Caco-2 (cell line): ENCODE measurements at regions not wholly inside any gene's neighbourhood (a gene's known extent, or its start where the extent isn't known, plus 50 kb on each side); places are given as distances from the start of the nearest gene placed in this dataset.

ENCODE experiments used
- BruUV-seq: library from RNA; stranded (reverse); fragments of 400-500 nt; replicated peaks from 2 replicates; lab custom pipeline; 2021; lab: Mats Ljungman, UMichigan
- CTCF ChIA-PET: fragments of 300-600 bp; sonication (Branson Sonifier 250); formaldehyde crosslinking; loops from one replicate; lab custom pipeline; 2022; ENCODE audit warnings: antibody characterized with exemption; lab: Charles Lee
- POLR2A ChIA-PET: fragments of 300-600 bp; sonication (Branson Sonifier 250); formaldehyde crosslinking; loops from one replicate; lab custom pipeline; 2022; ENCODE audit warnings: antibody characterized with exemption; lab: Charles Lee
- DNase-seq, 2 experiments: peaks; one replicate each; pipeline versions ENCODE4 v3.0.0 to v3.0.0-alpha.2; 2020 to 2022
- H3K27me3 ChIP-seq: replicated peaks from 2 replicates; pipeline ENCODE4 v1.6.0; 2011; ENCODE audit warnings: low read length; ENCODE audit not compliant: control insufficient read depth, insufficient read depth
- H3K36me3 ChIP-seq: 2 replicates; pipeline ENCODE4 v1.5.1; 2011; ENCODE audit warnings: low read length; ENCODE audit not compliant: control insufficient read depth, insufficient read depth
- H3K4me1 ChIP-seq: fragments of 250-450 bp; sonication (Bioruptor Pico); 2 replicates; pipeline ENCODE4 v1.5.1; 2020; ENCODE audit warnings: mild to moderate bottlenecking
- H3K4me3 ChIP-seq: 2 replicates; pipeline ENCODE4 v1.5.1; 2011; ENCODE audit warnings: low read depth, mild to moderate bottlenecking, control low read depth, low read length
- H3K9me3 ChIP-seq: fragments of 250-450 bp; sonication (Bioruptor Pico); 2 replicates; pipeline ENCODE4 v1.5.1; 2020; ENCODE audit warnings: mild to moderate bottlenecking, moderate library complexity
- H3K27ac Mint-ChIP-seq: one replicate; pipeline ENCODE4 v1.8.0; 2022; ENCODE audit warnings: mixed read lengths; ENCODE audit not compliant: unreplicated experiment
- H3K27me3 Mint-ChIP-seq: one replicate; pipeline ENCODE4 v1.8.0; 2022; ENCODE audit warnings: mixed read lengths; ENCODE audit not compliant: insufficient read depth, unreplicated experiment
- H3K36me3 Mint-ChIP-seq: one replicate; pipeline ENCODE4 v1.8.0; 2022; ENCODE audit warnings: mild to moderate bottlenecking, mixed read lengths; ENCODE audit not compliant: insufficient read depth, unreplicated experiment
- H3K4me1 Mint-ChIP-seq: one replicate; pipeline ENCODE4 v1.8.0; 2022; ENCODE audit warnings: low read depth, mixed read lengths; ENCODE audit not compliant: unreplicated experiment
- H3K4me3 Mint-ChIP-seq: one replicate; pipeline ENCODE4 v1.8.0; 2022; ENCODE audit warnings: mild to moderate bottlenecking, moderate library complexity, mixed read lengths; ENCODE audit not compliant: unreplicated experiment
- H3K9me3 Mint-ChIP-seq: one replicate; pipeline ENCODE4 v1.8.0; 2022; ENCODE audit warnings: mixed read lengths; ENCODE audit not compliant: unreplicated experiment
- CTCF ChIP-seq, 2 experiments: fragments of 200-600 bp in 1 of 2; IDR thresholded peaks; 1 replicate in 1 of 2; 2 replicates in 1 of 2; pipeline versions ENCODE4 v1.5.1 to v1.8.0; 2011 to 2022; ENCODE audit warnings: antibody characterized with exemption in 1 of 2, control low read depth in 1 of 2, inconsistent platforms in 1 of 2, low read depth in 1 of 2, low read length in 1 of 2, mild to moderate bottlenecking in 1 of 2, moderate library complexity in 1 of 2; ENCODE audit not compliant: insufficient read depth in 1 of 2, severe bottlenecking in 1 of 2, unreplicated experiment in 1 of 2
- intact Hi-C: fragments of 100-400 bp; cut with micrococcal nuclease; formaldehyde crosslinking; loops from one replicate; pipeline ENCODE4 v1.10.0; 2022; ENCODE audit not compliant: unreplicated experiment

GRCh38 chr5:2519153-2519552 is 232.3 kb downstream of the IRX2 start:
- no TSS peak for BruUV-seq
- H3K36me3 Mint-ChIP-seq, result no peaks in the 10 kb centered on the region
- H3K4me3 Mint-ChIP-seq, result no peak overlapping the region
- DNase-seq, result no peak
- Histone ChIP-seq H3K36me3 (no peaks in the 10 kb centered on the region), H3K4me1 (no peaks in the 10 kb centered on the region), H3K4me3 (no peak overlapping the region), H3K9me3 (no peaks in the 10 kb centered on the region), H3K27me3 (no peaks in the 10 kb centered on the region; the same call in 1 of the 2 replicates)
- peaks cover 7% of the 10 kb centered on the region for H3K9me3 Mint-ChIP-seq
- H3K4me1 Mint-ChIP-seq, result no peaks in the 10 kb centered on the region
- intact Hi-C loops, result no loop called here
- H3K27me3 Mint-ChIP-seq, result peaks cover 26% of the 10 kb centered on the region
- no peak for TF ChIP-seq CTCF (IDR thresholded peaks at IDR 0.05; ENCODE audit: insufficient read depth in 1 of 2, low read depth in 1 of 2, low read length in 1 of 2, severe bottlenecking in 1 of 2, unreplicated experiment in 1 of 2)
- CTCF ChIA-PET, result no interaction called here
- H3K27ac Mint-ChIP-seq, result no peak overlapping the region
- POLR2A ChIA-PET, result no interaction called here

- Mint-ChIP-seq H3K4me1 (no peaks in the 10 kb centered on the region), H3K4me3 (no peak overlapping the region), H3K27me3 (peaks cover 26% of the 10 kb centered on the region), H3K36me3 (no peaks in the 10 kb centered on the region), H3K27ac (no peak overlapping the region), H3K9me3 (peaks cover 2% of the 10 kb centered on the region)
- TF ChIP-seq CTCF (IDR thresholded peaks at IDR 0.05; ENCODE audit: insufficient read depth in 1 of 2, low read depth in 1 of 2, low read length in 1 of 2, severe bottlenecking in 1 of 2, unreplicated experiment in 1 of 2), result no peak
- H3K36me3 ChIP-seq, result no peaks in the 10 kb centered on the region
- H3K4me1 ChIP-seq, result no peaks in the 10 kb centered on the region
- no peak for DNase-seq
- ChIA-PET POLR2A (no interaction called here), CTCF (no interaction called here)
- no peaks in the 10 kb centered on the region; the same call in 1 of the 2 replicates for H3K27me3 ChIP-seq
- H3K4me3 ChIP-seq, result no peak overlapping the region
- H3K9me3 ChIP-seq, result no peaks in the 10 kb centered on the region
- no TSS peak for BruUV-seq
- intact Hi-C loops, result no loop called here
Measured at GRCh38 chr5:2517451-2517850, 234.0 kb downstream of the IRX2 start.

GRCh38 chr5:2515180-2515764 is 236.2 kb downstream of the IRX2 start:
- Mint-ChIP-seq H3K4me3 (no peak overlapping the region), H3K9me3 (no peaks in the 10 kb centered on the region), H3K36me3 (no peaks in the 10 kb centered on the region), H3K4me1 (no peaks in the 10 kb centered on the region), H3K27ac (no peak overlapping the region), H3K27me3 (peaks cover 23% of the 10 kb centered on the region)
- BruUV-seq, result no TSS peak
- H3K4me3 ChIP-seq, result no peak overlapping the region
- intact Hi-C loops, result no loop called here
- POLR2A ChIA-PET, result no interaction called here
- no peaks in the 10 kb centered on the region for H3K4me1 ChIP-seq
- H3K27me3 ChIP-seq, result no peaks in the 10 kb centered on the region; the same call in 1 of the 2 replicates
- H3K9me3 ChIP-seq, result no peaks in the 10 kb centered on the region
- CTCF ChIA-PET, result no interaction called here
- H3K36me3 ChIP-seq, result no peaks in the 10 kb centered on the region
- TF ChIP-seq CTCF (IDR thresholded peaks at IDR 0.05; ENCODE audit: insufficient read depth in 1 of 2, low read depth in 1 of 2, low read length in 1 of 2, severe bottlenecking in 1 of 2, unreplicated experiment in 1 of 2), result no peak
- no peak for DNase-seq
